K562 (cell line): ENCODE measurements at regions not wholly inside any gene's neighbourhood (a gene's known extent, or its start where the extent isn't known, plus 50 kb on each side); places are given as distances from the start of the nearest gene placed in this dataset.
A peak's percentile ranks its signal among the peaks of the same experiment; 100 is the strongest.

Experiments
- ATAC-seq: fragments of 200-7000 bp; cut with Tn5 transposase; 3 replicates; pipeline ENCODE4 v1.9.1; 2020; ENCODE audit warnings: moderate library complexity
- BruUV-seq: library from RNA; stranded (reverse); fragments of 400-500 nt; replicated peaks from 2 replicates; lab custom pipeline; 2021; lab: Mats Ljungman, UMichigan
- CTCF ChIA-PET: fragments of 300-600 bp; formaldehyde crosslinking; extraction: SDS; loops from one replicate; lab custom pipeline; 2021; ENCODE audit warnings: low intra/inter-chr PET ratio; lab: Yijun Ruan, JAX
- POLR2A ChIA-PET: fragments of 300-600, 350-650 bp; sonication (Branson Sonifier 250); formaldehyde crosslinking; extraction: SDS; loops from one replicate; lab custom pipeline; 2021; ENCODE audit warnings: antibody characterized with exemption, inconsistent platforms; lab: Yijun Ruan, JAX
- DNase-seq, 4 experiments: peaks; one replicate each; pipeline versions ENCODE4 v3.0.0 to v3.0.0-alpha.2; 2011 to 2018; ENCODE audit warnings: low spot score in 3 of 4, mixed read lengths in 3 of 4; ENCODE audit errors: extremely low read depth in 1 of 4
- FAIRE-seq: peaks from 2 replicates; lab custom pipeline; 2011; peaks lifted over from hg19 to GRCh38; lab: Jason Lieb, UNC
- H2AFZ ChIP-seq: 2 replicates; pipeline ENCODE4 v1.6.0; 2011; ENCODE audit warnings: low read depth, low read length, control low read depth, inconsistent platforms
- H3K27ac ChIP-seq: fragments of 200-600 bp; 3 replicates; pipeline ENCODE4 v1.8.0; 2011; ENCODE audit warnings: low read depth, mild to moderate bottlenecking, control low read depth, inconsistent platforms, low read length, moderate library complexity, mixed read lengths; ENCODE audit errors: extremely low read depth
- H3K27me3 ChIP-seq, 2 experiments: fragments of 300-600 bp in 1 of 2; 2 replicates in 1 of 2; 3 replicates in 1 of 2; pipeline versions ENCODE4 v1.6.0 to v1.8.0; 2011; ENCODE audit warnings: inconsistent platforms in 2 of 2, low read length in 2 of 2, mild to moderate bottlenecking in 1 of 2, mixed read lengths in 1 of 2, moderate library complexity in 1 of 2; ENCODE audit not compliant: control insufficient read depth in 2 of 2, insufficient read depth in 2 of 2
- H3K36me3 ChIP-seq: fragments of 300-600 bp; 3 replicates; pipeline ENCODE4 v1.8.0; 2011; ENCODE audit warnings: mild to moderate bottlenecking, low read length, inconsistent platforms; ENCODE audit not compliant: control insufficient read depth, insufficient read depth
- H3K4me1 ChIP-seq, 2 experiments: fragments of 200-600 bp in 1 of 2; replicated peaks in 1 of 2; 2 replicates in 1 of 2; 3 replicates in 1 of 2; pipeline versions ENCODE4 v1.5.1 to v1.8.0; 2011; ENCODE audit warnings: inconsistent platforms in 2 of 2, low read length in 2 of 2, mild to moderate bottlenecking in 1 of 2, mixed read lengths in 1 of 2, moderate library complexity in 1 of 2; ENCODE audit not compliant: control insufficient read depth in 2 of 2, insufficient read depth in 2 of 2
- H3K4me2 ChIP-seq: 2 replicates; pipeline ENCODE4 v1.6.1; 2011; ENCODE audit warnings: low read length, control low read depth, inconsistent platforms, mixed read lengths; ENCODE audit not compliant: insufficient read depth
- H3K4me3 ChIP-seq: fragments of 200-600 bp; sonication (generic), shearing (Covaris generic); 2 replicates; pipeline ENCODE4 v1.5.1; 2016; ENCODE audit warnings: control low read depth, inconsistent platforms
- H3K79me2 ChIP-seq: fragments of 200-600 bp; 3 replicates; pipeline ENCODE4 v1.8.0; 2011; ENCODE audit warnings: low read length, inconsistent platforms; ENCODE audit not compliant: control insufficient read depth, insufficient read depth
- H3K9ac ChIP-seq, 2 experiments: 2 replicates each; pipeline versions ENCODE4 v1.6.0 to v1.6.1; 2011; ENCODE audit warnings: low read depth in 2 of 2, low read length in 2 of 2, control low read depth in 1 of 2, inconsistent platforms in 1 of 2, mild to moderate bottlenecking in 1 of 2, mixed read lengths in 1 of 2; ENCODE audit not compliant: insufficient read depth in 1 of 2
- H3K9me1 ChIP-seq: one replicate; pipeline ENCODE4 v1.6.0; 2011; ENCODE audit warnings: inconsistent platforms, mild to moderate bottlenecking, low read length, moderate library complexity; ENCODE audit not compliant: control insufficient read depth, insufficient read depth
- H3K9me3 ChIP-seq: replicated peaks from 2 replicates; pipeline ENCODE4 v1.5.1; 2011; ENCODE audit warnings: low read depth, low read length, inconsistent platforms; ENCODE audit not compliant: control insufficient read depth, insufficient read depth
- H4K20me1 ChIP-seq: replicated peaks from 2 replicates; pipeline ENCODE4 v1.6.1; 2011; ENCODE audit warnings: low read length, inconsistent platforms, mixed read lengths; ENCODE audit not compliant: control insufficient read depth, insufficient read depth
- BRD4 ChIP-seq: fragments of 200-600 bp; sonication (generic); IDR thresholded peaks from 2 replicates; pipeline ENCODE4 v1.6.1; 2017; ENCODE audit warnings: inconsistent platforms
- CBFB ChIP-seq: sonication (generic); formaldehyde crosslinking; IDR thresholded peaks from 2 replicates; pipeline ENCODE4 v1.4.0; 2020; ENCODE audit warnings: mild to moderate bottlenecking, missing genetic modification reagents
- HLTF ChIP-seq: fragments of 450-650 bp; IDR thresholded peaks from 2 replicates; pipeline ENCODE4 v1.6.1; 2016
- MCM3 ChIP-seq: fragments of 450-650 bp; IDR thresholded peaks from 2 replicates; pipeline ENCODE4 v1.6.1; 2016
- MLLT1 ChIP-seq, 2 experiments: fragments of 450-650 bp; IDR thresholded peaks; 2 replicates each; pipeline ENCODE4 v1.6.1; 2016
- NCOR1 ChIP-seq: fragments of 450-650 bp; IDR thresholded peaks from 2 replicates; pipeline ENCODE4 v1.6.1; 2016; ENCODE audit warnings: mild to moderate bottlenecking, moderate library complexity
- NFE2 ChIP-seq: IDR thresholded peaks from 2 replicates; pipeline ENCODE4 v1.6.1; 2014; ENCODE audit warnings: antibody characterized with exemption, low read depth
- NFRKB ChIP-seq: fragments of 450-650 bp; IDR thresholded peaks from 2 replicates; pipeline ENCODE4 v1.6.1; 2016; ENCODE audit warnings: low read depth
- POLR2AphosphoS5 ChIP-seq: IDR thresholded peaks from 2 replicates; pipeline ENCODE4 v1.6.1; 2011; ENCODE audit warnings: mild to moderate bottlenecking, low read depth, low read length, moderate library complexity; ENCODE audit not compliant: control insufficient read depth, insufficient read depth
- POLR2G ChIP-seq: fragments of 200-400 bp; formaldehyde crosslinking; IDR thresholded peaks from 2 replicates; pipeline ENCODE4 v1.6.1; 2017; ENCODE audit warnings: low read depth, mild to moderate bottlenecking, antibody characterized with exemption, low read length, moderate library complexity
- ZBTB40 ChIP-seq, 2 experiments: fragments of 450-650 bp in 1 of 2; sonication (generic) in 1 of 2; formaldehyde crosslinking in 1 of 2; IDR thresholded peaks; 2 replicates each; pipeline versions ENCODE4 v1.7.1 to v1.9.0; 2016 to 2022; ENCODE audit warnings: inconsistent platforms in 1 of 2, mild to moderate bottlenecking in 1 of 2, missing genetic modification reagents in 1 of 2
- WGBS: fragments of 100-300 bp; shearing (Covaris generic); methylation state at CpG from one replicate; pipeline ENCODE4 v1.1.6; 2016; ENCODE audit warnings: low coverage, mixed read lengths; ENCODE audit not compliant: insufficient coverage; ENCODE audit errors: missing lambda C conversion rate; 5-methylcytosine and 5-hydroxymethylcytosine counted together
- in situ Hi-C: fragments of 300-500 bp; cut with MboI; formaldehyde crosslinking; loops from 4 replicates; pipeline ENCODE4 v1.15.0; 2018; ENCODE audit warnings: inconsistent platforms, mixed read lengths
- intact Hi-C: fragments of 100-400 bp; cut with micrococcal nuclease; formaldehyde crosslinking; loops from 2 replicates; pipeline ENCODE4 v1.14.2; 2022

DNA sequence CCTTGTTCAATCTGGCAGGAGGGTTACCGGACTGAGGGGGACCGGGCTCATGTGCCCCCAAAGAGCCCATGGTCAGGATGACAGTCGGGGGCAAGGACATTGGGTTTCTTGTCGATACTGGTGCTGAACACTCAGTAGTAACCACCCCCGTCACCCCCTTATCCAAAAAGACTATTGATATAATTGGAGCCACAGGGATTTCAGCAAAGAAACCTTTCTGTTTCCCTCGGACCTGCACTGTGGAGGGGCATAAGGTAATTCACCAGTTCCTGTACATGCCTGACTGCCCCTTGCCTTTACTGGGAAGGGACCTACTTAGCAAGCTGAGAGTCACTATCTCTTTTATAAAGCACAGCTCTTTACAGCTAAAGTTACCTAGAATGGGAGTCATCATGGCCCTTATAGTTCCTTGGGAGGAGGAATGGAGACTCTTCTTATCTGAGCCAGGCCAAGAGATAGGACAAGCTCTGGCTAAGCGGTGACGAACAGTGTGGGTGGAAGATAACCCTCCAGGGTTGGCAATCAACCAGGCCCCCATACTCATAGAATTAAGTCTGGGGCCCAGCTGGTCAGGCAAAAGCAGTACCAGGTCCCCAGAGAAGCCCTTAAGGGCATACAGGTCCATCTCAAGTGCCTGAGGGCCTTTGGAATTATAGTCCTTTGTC is 603.7 kb downstream of the UQCRFS1 start (continued):
- no peak for TF ChIP-seq CBFB (CRISPR knock-in tag)
- peak; percentile 61; the same call in 1 of the 2 replicates for TF ChIP-seq POLR2AphosphoS5
- peak; percentile 48; the same call in 1 of the 2 replicates for TF ChIP-seq NCOR1
- no peak for TF ChIP-seq MCM3

DNA sequence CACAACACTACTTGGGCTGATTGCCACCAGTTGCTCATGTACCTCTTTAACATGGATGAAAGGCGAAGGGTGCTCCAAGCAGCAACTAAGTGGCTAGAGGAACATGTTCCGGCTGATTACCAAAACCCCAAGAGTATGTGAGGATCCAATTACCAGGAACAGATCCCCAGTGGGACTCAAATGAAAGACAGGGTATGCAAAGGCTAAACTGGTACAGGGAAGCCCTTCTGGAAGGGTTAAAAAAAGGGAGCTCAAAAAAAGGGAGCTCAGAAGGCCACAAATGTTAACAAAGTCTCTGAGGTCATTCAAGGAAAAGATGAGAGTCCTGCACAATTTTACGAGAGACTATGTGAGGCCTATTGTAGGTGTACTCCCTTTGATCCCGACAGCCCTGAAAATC is 604.7 kb downstream of the UQCRFS1 start:
- no peaks in the 10 kb centered on the region for H3K27me3 ChIP-seq
- peak overlapping the region; percentile 99 for H3K27ac ChIP-seq
- H3K9me3 ChIP-seq: peaks cover 30% of the 10 kb centered on the region
- ChIA-PET POLR2A (interaction anchor here (0.7 kb wide), 1 partner anchor 86 kb away, joined by 3 read pairs; no protein-coding TSS in a partner anchor), CTCF (no interaction called here)
- H3K9me1 ChIP-seq: no peaks in the 10 kb centered on the region
- H2AFZ ChIP-seq: no peak overlapping the region
- no peak for DNase-seq
- H3K4me1 ChIP-seq: peaks cover 8 to 31% of the 10 kb centered on the region in 2 experiments
- H3K36me3 ChIP-seq: peaks cover 66% of the 10 kb centered on the region
- H3K9ac ChIP-seq: peak overlapping the region; percentile 89 to 98; a peak in 3 of 4 replicates
- peak overlapping the region; percentile 98 for H3K4me2 ChIP-seq
- H4K20me1 ChIP-seq: no peaks in the 10 kb centered on the region
- in situ Hi-C loops: loop anchor here (5.0 kb wide), 1 partner anchor 66 kb away; no protein-coding TSS in a partner anchor
- no TSS peak for BruUV-seq
- WGBS: 0% methylated on average over 4 of the region's 4 CpGs
- H3K4me3 ChIP-seq: peak overlapping the region; percentile 86
- intact Hi-C loops: no loop called here
- no peak for FAIRE-seq
- peaks cover 93% of the 10 kb centered on the region for H3K79me2 ChIP-seq
- no peak for ATAC-seq
- TF ChIP-seq NFRKB (peak; percentile 12; the same call in 1 of the 2 replicates), HLTF (no peak), POLR2G (peak; percentile 11; the same call in 1 of the 2 replicates), ZBTB40 (IDR thresholded peaks at IDR 0.05) (peak; percentile 16; the same call in 1 of the 2 replicates), ZBTB40 (CRISPR knock-in tag; IDR thresholded peaks at IDR 0.05) (no peak), BRD4 (peak; percentile 88; the same call in 1 of the 2 replicates), MLLT1 (IDR thresholded peaks at IDR 0.05) (peak; percentile 91), NFE2 (no peak)
